ENCODE measurements at regions not wholly inside any gene's neighbourhood (a gene's known extent, or its start where the extent isn't known, plus 50 kb on each side); places are given as distances from the start of the nearest gene placed in this dataset.

GRCh38 chr2:123811846-123812245, 213.2 kb upstream of the CNTNAP5 start:
- no peak overlapping the region for H3K9ac ChIP-seq (ENCODE audit: low read length)
- H3K27me3 ChIP-seq (replicated peaks; ENCODE audit: insufficient read depth, low read length): no peaks in the 10 kb centered on the region
- no peaks in the 10 kb centered on the region for H3K9me2 ChIP-seq (replicated peaks; ENCODE audit: insufficient read depth, low read length)
- H3K36me3 ChIP-seq (replicated peaks; ENCODE audit: insufficient read depth, low read length): no peaks in the 10 kb centered on the region
- H2AFZ ChIP-seq (ENCODE audit: low read length): no peak overlapping the region
- no peaks in the 10 kb centered on the region for H3K9me3 ChIP-seq (replicated peaks; ENCODE audit: insufficient read depth, low read length)
- no peak overlapping the region for H3K4me3 ChIP-seq (ENCODE audit: low read length)
- H3K27ac ChIP-seq (ENCODE audit: low read length): no peak overlapping the region
- H3K4me2 ChIP-seq (ENCODE audit: low read depth, low read length): no peak overlapping the region
- no peaks in the 10 kb centered on the region for H4K20me1 ChIP-seq (ENCODE audit: insufficient read depth, low read length)
- no peak for TF ChIP-seq EZH2phosphoT487 (IDR thresholded peaks at IDR 0.05; ENCODE audit: low read length)
- no peak for TF ChIP-seq EZH2 (optimal IDR thresholded peaks at IDR 0.05; ENCODE audit: low read depth, low read length)
- TF ChIP-seq, protein P1, sequence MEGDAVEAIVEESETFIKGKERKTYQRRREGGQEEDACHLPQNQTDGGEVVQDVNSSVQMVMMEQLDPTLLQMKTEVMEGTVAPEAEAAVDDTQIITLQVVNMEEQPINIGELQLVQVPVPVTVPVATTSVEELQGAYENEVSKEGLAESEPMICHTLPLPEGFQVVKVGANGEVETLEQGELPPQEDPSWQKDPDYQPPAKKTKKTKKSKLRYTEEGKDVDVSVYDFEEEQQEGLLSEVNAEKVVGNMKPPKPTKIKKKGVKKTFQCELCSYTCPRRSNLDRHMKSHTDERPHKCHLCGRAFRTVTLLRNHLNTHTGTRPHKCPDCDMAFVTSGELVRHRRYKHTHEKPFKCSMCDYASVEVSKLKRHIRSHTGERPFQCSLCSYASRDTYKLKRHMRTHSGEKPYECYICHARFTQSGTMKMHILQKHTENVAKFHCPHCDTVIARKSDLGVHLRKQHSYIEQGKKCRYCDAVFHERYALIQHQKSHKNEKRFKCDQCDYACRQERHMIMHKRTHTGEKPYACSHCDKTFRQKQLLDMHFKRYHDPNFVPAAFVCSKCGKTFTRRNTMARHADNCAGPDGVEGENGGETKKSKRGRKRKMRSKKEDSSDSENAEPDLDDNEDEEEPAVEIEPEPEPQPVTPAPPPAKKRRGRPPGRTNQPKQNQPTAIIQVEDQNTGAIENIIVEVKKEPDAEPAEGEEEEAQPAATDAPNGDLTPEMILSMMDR (IDR thresholded peaks at IDR 0.05; ENCODE audit: low read length): no peak
- DNase-seq: no peak
- no peaks in the 10 kb centered on the region for H3K79me2 ChIP-seq (ENCODE audit: low read length)
- H3F3A ChIP-seq (ENCODE audit: insufficient read depth, low read length): no peaks in the 10 kb centered on the region
- H3K4me1 ChIP-seq (ENCODE audit: low read length): no peaks in the 10 kb centered on the region

DNA sequence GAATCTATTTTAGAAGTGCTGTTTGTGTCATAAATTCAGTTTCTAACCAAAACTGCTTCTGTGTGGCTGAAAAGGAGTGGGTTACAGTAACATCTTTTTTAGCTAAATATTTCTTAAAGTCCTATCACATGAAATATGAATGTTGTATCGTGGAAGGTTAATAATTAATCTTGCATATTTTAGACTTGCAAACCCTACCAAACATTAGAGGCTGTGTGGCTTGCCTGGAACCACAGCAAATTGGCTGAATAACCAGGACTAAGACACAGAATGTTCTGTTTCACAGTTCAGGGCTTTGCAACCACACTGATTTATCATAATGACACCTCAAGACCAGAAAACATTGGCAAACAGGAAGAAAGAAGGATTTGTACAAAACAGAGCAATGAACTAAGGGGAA, 208.9 kb upstream of the CNTNAP5 start:
- no peak overlapping the region for H3K9ac ChIP-seq (ENCODE audit: low read length)
- no peaks in the 10 kb centered on the region for H3K4me1 ChIP-seq (ENCODE audit: low read length)
- H3F3A ChIP-seq (ENCODE audit: insufficient read depth, low read length): no peaks in the 10 kb centered on the region
- H4K20me1 ChIP-seq (ENCODE audit: insufficient read depth, low read length): no peaks in the 10 kb centered on the region
- H3K4me2 ChIP-seq (ENCODE audit: low read depth, low read length): no peak overlapping the region
- H3K27me3 ChIP-seq (replicated peaks; ENCODE audit: insufficient read depth, low read length): no peaks in the 10 kb centered on the region
- no peaks in the 10 kb centered on the region for H3K79me2 ChIP-seq (ENCODE audit: low read length)
- no peaks in the 10 kb centered on the region for H3K36me3 ChIP-seq (replicated peaks; ENCODE audit: insufficient read depth, low read length)
- DNase-seq: no peak
- no peak for TF ChIP-seq EZH2phosphoT487 (IDR thresholded peaks at IDR 0.05; ENCODE audit: low read length)
- TF ChIP-seq, protein P1 (IDR thresholded peaks at IDR 0.05; ENCODE audit: low read length): no peak
- TF ChIP-seq EZH2 (optimal IDR thresholded peaks at IDR 0.05; ENCODE audit: low read depth, low read length): no peak
- no peaks in the 10 kb centered on the region for H3K9me2 ChIP-seq (replicated peaks; ENCODE audit: insufficient read depth, low read length)
- no peak overlapping the region for H3K27ac ChIP-seq (ENCODE audit: low read length)
- H3K4me3 ChIP-seq (ENCODE audit: low read length): no peak overlapping the region
- no peaks in the 10 kb centered on the region for H3K9me3 ChIP-seq (replicated peaks; ENCODE audit: insufficient read depth, low read length)
- no peak overlapping the region for H2AFZ ChIP-seq (ENCODE audit: low read length)

- Histone ChIP-seq H3K27me3 (replicated peaks; ENCODE audit: insufficient read depth, low read length) (no peaks in the 10 kb centered on the region), H3K4me3 (ENCODE audit: low read length) (no peak overlapping the region), H3K79me2 (ENCODE audit: low read length) (no peaks in the 10 kb centered on the region), H2AFZ (ENCODE audit: low read length) (no peak overlapping the region), H3K9me2 (replicated peaks; ENCODE audit: insufficient read depth, low read length) (no peaks in the 10 kb centered on the region), H3F3A (ENCODE audit: insufficient read depth, low read length) (no peaks in the 10 kb centered on the region), H3K9ac (ENCODE audit: low read length) (no peak overlapping the region), H3K27ac (ENCODE audit: low read length) (no peak overlapping the region), H3K9me3 (replicated peaks; ENCODE audit: insufficient read depth, low read length) (no peaks in the 10 kb centered on the region), H3K4me2 (ENCODE audit: low read depth, low read length) (no peak overlapping the region), H4K20me1 (ENCODE audit: insufficient read depth, low read length) (no peaks in the 10 kb centered on the region), H3K4me1 (ENCODE audit: low read length) (no peaks in the 10 kb centered on the region), H3K36me3 (replicated peaks; ENCODE audit: insufficient read depth, low read length) (no peaks in the 10 kb centered on the region)
- no peak for DNase-seq
- TF ChIP-seq, protein P1 (IDR thresholded peaks at IDR 0.05; ENCODE audit: low read length): no peak
- TF ChIP-seq EZH2 (optimal IDR thresholded peaks at IDR 0.05; ENCODE audit: low read depth, low read length): no peak
- no peak for TF ChIP-seq EZH2phosphoT487 (IDR thresholded peaks at IDR 0.05; ENCODE audit: low read length)
These were observed 208.2 kb upstream of the CNTNAP5 start for GRCh38 chr2:123816928-123817327.
